ENCODE measurements at regions not wholly inside any gene's neighbourhood (a gene's known extent, or its start where the extent isn't known, plus 50 kb on each side); places are given as distances from the start of the nearest gene placed in this dataset.

DNA sequence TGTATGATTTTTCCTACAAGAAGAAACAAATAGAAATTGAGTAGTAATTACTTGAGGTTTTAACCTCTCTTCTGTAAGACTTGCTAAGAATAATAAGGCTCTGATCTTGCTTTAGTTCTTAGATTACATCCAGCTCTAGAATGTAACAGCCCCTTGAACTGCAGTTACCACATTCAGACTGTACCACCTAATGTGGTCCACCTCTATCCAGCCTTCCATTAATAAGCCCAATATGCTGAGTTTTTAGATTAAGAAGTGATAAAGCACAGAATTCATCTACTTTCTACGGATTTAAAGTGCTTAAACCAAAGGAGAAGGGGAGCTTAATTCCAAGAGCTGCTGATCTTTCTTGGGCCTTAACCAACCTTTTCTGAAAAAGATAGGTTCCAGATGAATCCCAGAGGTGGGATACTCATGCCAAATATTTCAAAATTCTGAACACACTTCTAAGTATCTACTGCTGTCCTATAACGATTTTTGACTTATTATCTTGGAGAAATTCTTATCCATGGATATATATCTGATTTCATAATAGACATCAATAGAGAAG lies 131.5 kb downstream of the ZNF608 start:
- Histone ChIP-seq H3K27ac (ENCODE audit: insufficient read depth, low read length) (no peak overlapping the region), H3K4me1 (ENCODE audit: control insufficient read depth, extremely low read depth, insufficient read depth, low read length) (no peaks in the 10 kb centered on the region), H3K9ac (ENCODE audit: insufficient read depth, low read length) (no peak overlapping the region), H2AFZ (ENCODE audit: low read length) (no peak overlapping the region), H3K4me3 (replicated peaks in 1 of 4; ENCODE audit: control extremely low read depth in 1 of 4, insufficient read depth in 1 of 4, low read depth in 3 of 4, low read length in 4 of 4) (no peak overlapping the region), H3K36me3 (ENCODE audit: control insufficient read depth, insufficient read depth, low read length) (no peaks in the 10 kb centered on the region), H3K4me2 (ENCODE audit: extremely low read depth, insufficient read depth, low read length) (no peak overlapping the region), H3K79me2 (ENCODE audit: control insufficient read depth, insufficient read depth, low read length) (no peaks in the 10 kb centered on the region), H4K20me1 (ENCODE audit: control insufficient read depth, extremely low read depth, insufficient read depth, low read length) (no peaks in the 10 kb centered on the region), H3K27me3 (ENCODE audit: control insufficient read depth, insufficient read depth, low read length) (no peaks in the 10 kb centered on the region), H3K9me3 (ENCODE audit: control insufficient read depth, insufficient read depth, low read depth, low read length) (no peaks in the 10 kb centered on the region)
- DNase-seq (ENCODE audit: low read depth in 2 of 2): no peak
- no peak for TF ChIP-seq EZH2 (IDR thresholded peaks at IDR 0.05; ENCODE audit: low read length, missing control alignments)
- TF ChIP-seq, protein P1, sequence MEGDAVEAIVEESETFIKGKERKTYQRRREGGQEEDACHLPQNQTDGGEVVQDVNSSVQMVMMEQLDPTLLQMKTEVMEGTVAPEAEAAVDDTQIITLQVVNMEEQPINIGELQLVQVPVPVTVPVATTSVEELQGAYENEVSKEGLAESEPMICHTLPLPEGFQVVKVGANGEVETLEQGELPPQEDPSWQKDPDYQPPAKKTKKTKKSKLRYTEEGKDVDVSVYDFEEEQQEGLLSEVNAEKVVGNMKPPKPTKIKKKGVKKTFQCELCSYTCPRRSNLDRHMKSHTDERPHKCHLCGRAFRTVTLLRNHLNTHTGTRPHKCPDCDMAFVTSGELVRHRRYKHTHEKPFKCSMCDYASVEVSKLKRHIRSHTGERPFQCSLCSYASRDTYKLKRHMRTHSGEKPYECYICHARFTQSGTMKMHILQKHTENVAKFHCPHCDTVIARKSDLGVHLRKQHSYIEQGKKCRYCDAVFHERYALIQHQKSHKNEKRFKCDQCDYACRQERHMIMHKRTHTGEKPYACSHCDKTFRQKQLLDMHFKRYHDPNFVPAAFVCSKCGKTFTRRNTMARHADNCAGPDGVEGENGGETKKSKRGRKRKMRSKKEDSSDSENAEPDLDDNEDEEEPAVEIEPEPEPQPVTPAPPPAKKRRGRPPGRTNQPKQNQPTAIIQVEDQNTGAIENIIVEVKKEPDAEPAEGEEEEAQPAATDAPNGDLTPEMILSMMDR (conservative IDR thresholded peaks at IDR 0.05 in 1 of 2, IDR thresholded peaks at IDR 0.05 in 1 of 2; ENCODE audit: low read depth in 1 of 2, low read length in 2 of 2): no peak

GRCh38 chr5:124614105-124614504 lies 132.3 kb downstream of the ZNF608 start:
- no peak for DNase-seq (ENCODE audit: low read depth in 2 of 2)
- no peaks in the 10 kb centered on the region for H3K4me1 ChIP-seq (ENCODE audit: control insufficient read depth, extremely low read depth, insufficient read depth, low read length)
- no peaks in the 10 kb centered on the region for H3K9me3 ChIP-seq (ENCODE audit: control insufficient read depth, insufficient read depth, low read depth, low read length)
- no peak overlapping the region for H3K4me3 ChIP-seq (replicated peaks in 1 of 4; ENCODE audit: control extremely low read depth in 1 of 4, insufficient read depth in 1 of 4, low read depth in 3 of 4, low read length in 4 of 4)
- no peak overlapping the region for H3K9ac ChIP-seq (ENCODE audit: insufficient read depth, low read length)
- H3K4me2 ChIP-seq (ENCODE audit: extremely low read depth, insufficient read depth, low read length): no peak overlapping the region
- H3K27ac ChIP-seq (ENCODE audit: insufficient read depth, low read length): no peak overlapping the region
- H3K79me2 ChIP-seq (ENCODE audit: control insufficient read depth, insufficient read depth, low read length): no peaks in the 10 kb centered on the region
- no peaks in the 10 kb centered on the region for H3K36me3 ChIP-seq (ENCODE audit: control insufficient read depth, insufficient read depth, low read length)
- TF ChIP-seq, protein P1 (conservative IDR thresholded peaks at IDR 0.05 in 1 of 2, IDR thresholded peaks at IDR 0.05 in 1 of 2; ENCODE audit: low read depth in 1 of 2, low read length in 2 of 2): no peak
- TF ChIP-seq EZH2 (IDR thresholded peaks at IDR 0.05; ENCODE audit: low read length, missing control alignments): no peak
- H3K27me3 ChIP-seq (ENCODE audit: control insufficient read depth, insufficient read depth, low read length): no peaks in the 10 kb centered on the region
- H4K20me1 ChIP-seq (ENCODE audit: control insufficient read depth, extremely low read depth, insufficient read depth, low read length): no peaks in the 10 kb centered on the region
- no peak overlapping the region for H2AFZ ChIP-seq (ENCODE audit: low read length)

GRCh38 chr5:124613273-124613953 lies 133.0 kb downstream of the ZNF608 start:
- Histone ChIP-seq H2AFZ (ENCODE audit: low read length) (no peak overlapping the region), H3K79me2 (ENCODE audit: control insufficient read depth, insufficient read depth, low read length) (no peaks in the 10 kb centered on the region), H4K20me1 (ENCODE audit: control insufficient read depth, extremely low read depth, insufficient read depth, low read length) (no peaks in the 10 kb centered on the region), H3K36me3 (ENCODE audit: control insufficient read depth, insufficient read depth, low read length) (no peaks in the 10 kb centered on the region), H3K4me3 (replicated peaks in 1 of 4; ENCODE audit: control extremely low read depth in 1 of 4, insufficient read depth in 1 of 4, low read depth in 3 of 4, low read length in 4 of 4) (no peak overlapping the region), H3K4me2 (ENCODE audit: extremely low read depth, insufficient read depth, low read length) (no peak overlapping the region), H3K27ac (ENCODE audit: insufficient read depth, low read length) (no peak overlapping the region), H3K27me3 (ENCODE audit: control insufficient read depth, insufficient read depth, low read length) (no peaks in the 10 kb centered on the region), H3K9me3 (ENCODE audit: control insufficient read depth, insufficient read depth, low read depth, low read length) (no peaks in the 10 kb centered on the region), H3K9ac (ENCODE audit: insufficient read depth, low read length) (no peak overlapping the region), H3K4me1 (ENCODE audit: control insufficient read depth, extremely low read depth, insufficient read depth, low read length) (no peaks in the 10 kb centered on the region)
- no peak for DNase-seq (ENCODE audit: low read depth in 2 of 2)
- TF ChIP-seq, protein P1 (conservative IDR thresholded peaks at IDR 0.05 in 1 of 2, IDR thresholded peaks at IDR 0.05 in 1 of 2; ENCODE audit: low read depth in 1 of 2, low read length in 2 of 2): no peak
- TF ChIP-seq EZH2 (IDR thresholded peaks at IDR 0.05; ENCODE audit: low read length, missing control alignments): no peak

Data from fibroblast of lung (primary cell).